ENCODE measurements at regions not wholly inside any gene's neighbourhood (a gene's known extent, or its start where the extent isn't known, plus 50 kb on each side); places are given as distances from the start of the nearest gene placed in this dataset.

- FAIRE-seq, result no peak
- Histone ChIP-seq H3K27me3 (ENCODE audit: control insufficient read depth in 1 of 2, insufficient read depth in 2 of 2, low read length in 2 of 2) (peaks cover 0 to 2% of the 10 kb centered on the region in 2 experiments; a peak in 1 of 5 replicates), H3K27ac (ENCODE audit: extremely low read length, insufficient read depth, low read length) (no peak overlapping the region), H3K79me2 (ENCODE audit: insufficient read depth, low read length) (no peaks in the 10 kb centered on the region), H3K36me3 (replicated peaks in 1 of 2; ENCODE audit: control insufficient read depth in 1 of 2, insufficient read depth in 2 of 2, low read length in 2 of 2) (no peaks in the 10 kb centered on the region), H2AFZ (ENCODE audit: low read length) (no peak overlapping the region), H4K20me1 (ENCODE audit: insufficient read depth, low read length) (no peaks in the 10 kb centered on the region), H3K9me3 (ENCODE audit: low read length) (no peaks in the 10 kb centered on the region), H3K4me2 (ENCODE audit: low read depth, low read length) (no peak overlapping the region), H3K9ac (ENCODE audit: insufficient read depth, low read depth, low read length) (no peak overlapping the region), H3K4me3 (replicated peaks in 1 of 3; ENCODE audit: insufficient read depth in 1 of 3, low read depth in 2 of 3, low read length in 3 of 3) (no peak overlapping the region), H3K4me1 (ENCODE audit: insufficient read depth, low read length) (no peaks in the 10 kb centered on the region)
- WGBS (ENCODE audit: low lambda C conversion rate), result 49% methylated on average over 4 of the region's 4 CpGs
- BruUV-seq (replicated peaks), result no TSS peak
- intact Hi-C loops (cut with micrococcal nuclease; ENCODE audit: unreplicated experiment), result no loop called here
- in situ Hi-C loops (cut with HindIII; ENCODE audit: extremely low pct_ligation_motif_present, low pct_unique_long_range_greater_than_20kb), result no loop called here
- CTCF ChIA-PET (ENCODE audit: low intra/inter-chr PET ratio, low total read pairs), result no interaction called here
- no peak for ATAC-seq
- POLR2A ChIA-PET, result no interaction called here
- TF ChIP-seq SMYD3 (CRISPR knock-in tag; IDR thresholded peaks at IDR 0.05), result no peak
- no peak for TF ChIP-seq KDM4B (CRISPR knock-in tag; IDR thresholded peaks at IDR 0.05)
- TF ChIP-seq, protein P1, sequence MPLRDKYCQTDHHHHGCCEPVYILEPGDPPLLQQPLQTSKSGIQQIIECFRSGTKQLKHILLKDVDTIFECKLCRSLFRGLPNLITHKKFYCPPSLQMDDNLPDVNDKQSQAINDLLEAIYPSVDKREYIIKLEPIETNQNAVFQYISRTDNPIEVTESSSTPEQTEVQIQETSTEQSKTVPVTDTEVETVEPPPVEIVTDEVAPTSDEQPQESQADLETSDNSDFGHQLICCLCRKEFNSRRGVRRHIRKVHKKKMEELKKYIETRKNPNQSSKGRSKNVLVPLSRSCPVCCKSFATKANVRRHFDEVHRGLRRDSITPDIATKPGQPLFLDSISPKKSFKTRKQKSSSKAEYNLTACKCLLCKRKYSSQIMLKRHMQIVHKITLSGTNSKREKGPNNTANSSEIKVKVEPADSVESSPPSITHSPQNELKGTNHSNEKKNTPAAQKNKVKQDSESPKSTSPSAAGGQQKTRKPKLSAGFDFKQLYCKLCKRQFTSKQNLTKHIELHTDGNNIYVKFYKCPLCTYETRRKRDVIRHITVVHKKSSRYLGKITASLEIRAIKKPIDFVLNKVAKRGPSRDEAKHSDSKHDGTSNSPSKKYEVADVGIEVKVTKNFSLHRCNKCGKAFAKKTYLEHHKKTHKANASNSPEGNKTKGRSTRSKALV (CRISPR knock-in tag; IDR thresholded peaks at IDR 0.05), result no peak
- TF ChIP-seq RFX5 (IDR thresholded peaks at IDR 0.05; ENCODE audit: low read depth, low read length), result no peak
- TF ChIP-seq YEATS4 (CRISPR knock-in tag; IDR thresholded peaks at IDR 0.05; ENCODE audit: borderline replicate concordance), result no peak
- no peak for DNase-seq (ENCODE audit: low spot score)
Observed at GRCh38 chr16:79329967-79330366, 270.6 kb downstream of the MAF start.

DNA sequence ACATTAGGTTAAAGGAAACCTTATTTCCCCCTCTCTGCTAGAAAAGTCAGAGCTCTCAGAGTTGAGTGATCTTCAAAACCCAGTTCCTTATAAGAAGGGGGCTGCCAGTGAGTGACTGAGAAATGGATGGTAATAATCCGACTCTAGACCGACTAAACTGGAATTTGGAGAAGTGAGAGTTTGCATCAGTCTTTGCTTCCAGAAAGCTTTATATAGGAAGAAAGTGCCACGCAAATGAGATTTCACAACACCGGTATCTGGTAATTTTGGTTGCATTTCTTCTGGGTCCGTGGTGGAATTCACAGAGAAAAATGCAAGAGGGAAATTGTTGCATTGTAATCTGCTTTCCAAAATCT lies 271.4 kb downstream of the MAF start:
- no peak for ATAC-seq
- H3K4me2 ChIP-seq (ENCODE audit: low read depth, low read length), result no peak overlapping the region
- no peaks in the 10 kb centered on the region for H3K79me2 ChIP-seq (ENCODE audit: insufficient read depth, low read length)
- TF ChIP-seq ZFP62 (CRISPR knock-in tag; IDR thresholded peaks at IDR 0.05), result no peak
- TF ChIP-seq ZBED4 (CRISPR knock-in tag; IDR thresholded peaks at IDR 0.05; ENCODE audit: borderline replicate concordance), result no peak
- no peak for TF ChIP-seq SYNCRIP (IDR thresholded peaks at IDR 0.05; ENCODE audit: insufficient read depth, low read depth, low read length)
- no peak for TF ChIP-seq NAIF1 (CRISPR knock-in tag; IDR thresholded peaks at IDR 0.05; ENCODE audit: borderline replicate concordance)

More for the DNA sequence above, 271.4 kb downstream of the MAF start:
- in situ Hi-C loops (cut with HindIII; ENCODE audit: extremely low pct_ligation_motif_present, low pct_unique_long_range_greater_than_20kb) (no loop called here), intact Hi-C loops (cut with micrococcal nuclease; ENCODE audit: unreplicated experiment) (no loop called here)
- ChIA-PET POLR2A (no interaction called here), CTCF (ENCODE audit: low intra/inter-chr PET ratio, low total read pairs) (no interaction called here)
- no peak for DNase-seq (ENCODE audit: low spot score)
- Histone ChIP-seq H3K9me3 (ENCODE audit: low read length) (no peaks in the 10 kb centered on the region), H2AFZ (ENCODE audit: low read length) (no peak overlapping the region), H3K9ac (ENCODE audit: insufficient read depth, low read depth, low read length) (no peak overlapping the region), H3K36me3 (replicated peaks in 1 of 2; ENCODE audit: control insufficient read depth in 1 of 2, insufficient read depth in 2 of 2, low read length in 2 of 2) (no peaks in the 10 kb centered on the region), H4K20me1 (ENCODE audit: insufficient read depth, low read length) (no peaks in the 10 kb centered on the region), H3K27ac (ENCODE audit: extremely low read length, insufficient read depth, low read length) (no peak overlapping the region), H3K4me1 (ENCODE audit: insufficient read depth, low read length) (no peaks in the 10 kb centered on the region), H3K27me3 (ENCODE audit: control insufficient read depth in 1 of 2, insufficient read depth in 2 of 2, low read length in 2 of 2) (peaks cover 0 to 2% of the 10 kb centered on the region in 2 experiments; a peak in 1 of 5 replicates), H3K4me3 (replicated peaks in 1 of 3; ENCODE audit: insufficient read depth in 1 of 3, low read depth in 2 of 3, low read length in 3 of 3) (no peak overlapping the region)
- 60% methylated on average over 5 of the region's 5 CpGs for WGBS (ENCODE audit: low lambda C conversion rate)
- FAIRE-seq, result no peak
- no TSS peak for BruUV-seq (replicated peaks)
